GM23338 (cell line): ENCODE measurements at regions not wholly inside any gene's neighbourhood (a gene's known extent, or its start where the extent isn't known, plus 50 kb on each side); places are given as distances from the start of the nearest gene placed in this dataset.

Source experiments
- ATAC-seq: fragments of 200-7000 bp; cut with Tn5 transposase; 3 replicates; pipeline ENCODE4 v1.9.1; 2020
- DNase-seq: peaks from one replicate; pipeline ENCODE4 v3.0.0-alpha.2; 2015; ENCODE audit warnings: low spot score
- H2AFZ ChIP-seq: fragments of 200-600 bp; sonication (generic); 2 replicates; pipeline ENCODE4 v1.8.0; 2016; ENCODE audit warnings: antibody characterized with exemption, mild to moderate bottlenecking, moderate library complexity
- H3F3A ChIP-seq: fragments of 200-600 bp; sonication (generic); replicated peaks from 2 replicates; pipeline ENCODE4 v1.8.0; 2017; ENCODE audit warnings: antibody characterized with exemption, mixed run types, low read depth
- H3K27ac ChIP-seq: fragments of 200-600 bp; sonication (generic); 2 replicates; pipeline ENCODE4 v1.6.1; 2016; ENCODE audit warnings: low read depth
- H3K27me3 ChIP-seq: fragments of 200-600 bp; sonication (generic); 2 replicates; pipeline ENCODE4 v1.8.0; 2016; ENCODE audit warnings: mild to moderate bottlenecking, mixed run types, moderate library complexity; ENCODE audit not compliant: insufficient read depth
- H3K36me3 ChIP-seq: fragments of 200-600 bp; sonication (generic); 2 replicates; pipeline ENCODE4 v1.8.0; 2016; ENCODE audit warnings: mild to moderate bottlenecking; ENCODE audit not compliant: insufficient read depth
- H3K4me1 ChIP-seq: fragments of 200-600 bp; sonication (generic); 2 replicates; pipeline ENCODE4 v1.8.0; 2016; ENCODE audit warnings: mild to moderate bottlenecking, moderate library complexity; ENCODE audit not compliant: insufficient read depth
- H3K4me2 ChIP-seq: fragments of 200-600 bp; sonication (generic); 2 replicates; pipeline ENCODE4 v1.7.1; 2017; ENCODE audit warnings: mixed run types
- H3K4me3 ChIP-seq: fragments of 200-600 bp; sonication (generic); 2 replicates; pipeline ENCODE4 v1.6.1; 2016; ENCODE audit warnings: mixed run types
- H3K79me2 ChIP-seq: fragments of 200-600 bp; sonication (generic); replicated peaks from 2 replicates; pipeline ENCODE4 v1.8.0; 2017; ENCODE audit warnings: mild to moderate bottlenecking; ENCODE audit not compliant: insufficient read depth
- H3K9me2 ChIP-seq: fragments of 200-600 bp; sonication (generic); 2 replicates; pipeline ENCODE4 v1.8.0; 2017; ENCODE audit not compliant: insufficient read depth
- H4K20me1 ChIP-seq: fragments of 200-600 bp; sonication (generic); replicated peaks from 2 replicates; pipeline ENCODE4 v1.8.0; 2017; ENCODE audit warnings: mild to moderate bottlenecking; ENCODE audit not compliant: insufficient read depth
- H3K27ac Mint-ChIP-seq: 2 replicates; pipeline ENCODE4 v1.8.0; 2020; ENCODE audit warnings: inconsistent platforms, mild to moderate bottlenecking, moderate library complexity, mixed read lengths
- H3K27me3 Mint-ChIP-seq: 3 replicates; pipeline ENCODE4 v1.8.0; 2022; ENCODE audit warnings: low read depth, mild to moderate bottlenecking, moderate library complexity, mixed read lengths, inconsistent platforms; ENCODE audit not compliant: insufficient read depth, poor library complexity
- H3K36me3 Mint-ChIP-seq: 3 replicates; pipeline ENCODE4 v1.8.0; 2021; ENCODE audit warnings: low read depth, mild to moderate bottlenecking, inconsistent platforms, moderate library complexity, mixed read lengths
- H3K4me1 Mint-ChIP-seq: 3 replicates; pipeline ENCODE4 v1.8.0; 2020; ENCODE audit warnings: mild to moderate bottlenecking, inconsistent platforms, mixed read lengths
- H3K4me3 Mint-ChIP-seq: 3 replicates; pipeline ENCODE4 v1.8.0; 2021; ENCODE audit warnings: moderate library complexity, mild to moderate bottlenecking, inconsistent platforms, mixed read lengths
- H3K9me3 Mint-ChIP-seq: 3 replicates; pipeline ENCODE4 v1.8.0; 2020; ENCODE audit warnings: moderate library complexity, mild to moderate bottlenecking, inconsistent platforms, mixed read lengths
- CREB1 ChIP-seq: fragments of 250-450 bp; sonication (Bioruptor Pico); IDR thresholded peaks from 2 replicates; pipeline ENCODE4 v1.5.0; 2020; ENCODE audit warnings: low read depth, mild to moderate bottlenecking, moderate library complexity
- EZH2 ChIP-seq: fragments of 200-600 bp; sonication (generic); IDR thresholded peaks from one replicate; pipeline ENCODE4 v1.8.0; 2017; ENCODE audit warnings: antibody characterized with exemption, mild to moderate bottlenecking, low read depth; ENCODE audit not compliant: unreplicated experiment
- EZH2phosphoT487 ChIP-seq: fragments of 200-600 bp; sonication (generic); IDR thresholded peaks from one replicate; pipeline ENCODE4 v1.8.1; 2018; ENCODE audit warnings: antibody characterized with exemption; ENCODE audit not compliant: unreplicated experiment
- JUNB ChIP-seq: IDR thresholded peaks from one replicate; pipeline ENCODE4 v1.6.1; 2016; ENCODE audit warnings: antibody characterized with exemption; ENCODE audit not compliant: unreplicated experiment
- NANOG ChIP-seq: IDR thresholded peaks from 2 replicates; pipeline ENCODE4 v1.6.1; 2016; ENCODE audit warnings: antibody characterized with exemption, borderline replicate concordance
- POLR2AphosphoS5 ChIP-seq: IDR thresholded peaks from 2 replicates; pipeline ENCODE4 v1.6.1; 2016; ENCODE audit warnings: antibody characterized with exemption, low read depth
- ZNF114 ChIP-seq: fragments of 250-450 bp; sonication (Bioruptor Pico); IDR thresholded peaks from 2 replicates; pipeline ENCODE4 v1.5.0; 2020; ENCODE audit warnings: mild to moderate bottlenecking, moderate library complexity
- ZNF331 ChIP-seq: fragments of 250-450 bp; sonication (Bioruptor Pico); IDR thresholded peaks from 2 replicates; pipeline ENCODE4 v1.5.0; 2020; ENCODE audit warnings: low read depth, mild to moderate bottlenecking, moderate library complexity
- ZNF462 ChIP-seq: fragments of 250-450 bp; sonication (Bioruptor Pico); IDR thresholded peaks from 2 replicates; pipeline ENCODE4 v1.5.0; 2020; ENCODE audit warnings: mild to moderate bottlenecking, moderate library complexity
- TF ChIP-seq, protein P1 (sequence below): IDR thresholded peaks from one replicate; pipeline ENCODE4 v1.6.1; 2018; ENCODE audit warnings: antibody characterized with exemption; ENCODE audit not compliant: unreplicated experiment
- TF ChIP-seq, protein P2 (sequence below), 2 experiments: fragments of 200-600 bp in 1 of 2; sonication (generic) in 1 of 2; conservative IDR thresholded peaks; 2 replicates each; pipeline versions ENCODE4 v1.5.1 to v1.6.1; 2016 to 2017; ENCODE audit warnings: antibody characterized with exemption in 2 of 2, low read depth in 2 of 2, mild to moderate bottlenecking in 2 of 2, moderate library complexity in 1 of 2

DNA sequence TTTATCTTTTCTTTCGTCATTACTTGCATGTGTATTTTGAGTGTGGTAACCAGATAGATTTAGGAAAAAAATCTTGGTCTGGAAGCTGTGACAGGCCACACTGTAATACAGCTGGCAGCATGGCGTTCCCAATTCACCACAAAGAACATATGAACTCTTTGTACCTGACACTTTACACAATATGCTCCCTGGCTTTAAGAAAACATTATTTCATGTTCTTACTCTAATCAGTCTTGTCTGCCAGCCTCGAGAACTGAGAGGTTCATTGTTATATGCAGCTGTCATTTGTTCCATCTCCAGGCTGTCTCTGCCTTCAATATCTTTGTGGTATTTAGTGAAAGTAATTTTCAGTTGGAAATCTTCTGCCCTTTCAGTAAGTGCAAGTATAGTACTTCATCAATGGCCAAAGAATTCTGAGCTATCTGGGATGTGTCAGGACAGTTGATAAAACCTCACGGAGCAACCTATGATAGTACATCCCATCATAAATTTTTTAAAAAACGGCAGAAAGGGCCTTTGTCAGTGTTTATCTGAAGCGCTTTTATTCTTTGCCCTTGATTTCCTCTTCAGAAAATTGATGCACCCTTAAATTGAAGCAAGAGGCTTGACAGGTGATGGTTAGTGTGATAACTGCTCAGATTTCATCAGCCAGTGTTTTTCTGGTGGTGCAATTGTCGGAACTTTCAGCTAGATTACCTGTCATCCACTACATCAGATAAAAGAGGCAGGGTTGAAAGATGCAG is 146.3 kb upstream of the SP8 start:
- no peaks in the 10 kb centered on the region for H3K27me3 Mint-ChIP-seq
- H3K9me2 ChIP-seq, result no peaks in the 10 kb centered on the region
- no peaks in the 10 kb centered on the region for H3K9me3 Mint-ChIP-seq
- ATAC-seq (no peak), DNase-seq (no peak)
- no peak overlapping the region for H3K4me2 ChIP-seq
- H3K36me3 ChIP-seq, result no peaks in the 10 kb centered on the region
- H3K4me1 Mint-ChIP-seq, result no peaks in the 10 kb centered on the region
- no peak overlapping the region for H3K4me3 ChIP-seq
- no peaks in the 10 kb centered on the region for H4K20me1 ChIP-seq
- H3K36me3 Mint-ChIP-seq, result no peaks in the 10 kb centered on the region
- H3K27me3 ChIP-seq, result no peaks in the 10 kb centered on the region
- H2AFZ ChIP-seq, result no peak overlapping the region
- H3K79me2 ChIP-seq, result no peaks in the 10 kb centered on the region
- H3K4me1 ChIP-seq, result peaks cover 5% of the 10 kb centered on the region; the same call in 1 of the 2 replicates
- TF ChIP-seq CREB1 (CRISPR knock-in tag), result no peak
- TF ChIP-seq ZNF462 (CRISPR knock-in tag), result no peak
- no peak for TF ChIP-seq NANOG
- no peak for TF ChIP-seq EZH2phosphoT487
- H3K4me3 Mint-ChIP-seq, result no peak overlapping the region
- no peak overlapping the region for H3K27ac Mint-ChIP-seq
- H3F3A ChIP-seq, result no peaks in the 10 kb centered on the region
- H3K27ac ChIP-seq, result no peak overlapping the region

DNA sequence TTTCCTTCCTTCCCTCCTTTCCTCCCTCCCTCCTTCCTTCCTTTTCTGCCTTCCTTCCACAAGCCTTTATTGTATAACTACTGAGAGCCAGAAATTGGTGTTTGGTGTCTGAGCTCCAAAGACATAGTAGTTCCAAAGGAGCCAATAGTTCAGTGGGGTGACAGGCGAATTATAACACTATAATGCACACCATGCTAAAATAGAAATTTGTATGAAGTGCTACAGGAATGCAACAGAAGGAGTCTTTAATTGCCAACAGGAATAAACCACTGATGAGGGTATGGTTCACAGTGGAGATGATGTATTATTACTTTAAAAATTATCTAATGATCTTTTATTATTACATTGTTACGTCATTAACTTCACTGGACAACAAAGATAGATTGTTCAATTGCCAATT is 158.8 kb upstream of the SP8 start:
- DNase-seq (no peak), ATAC-seq (no peak)
- no peak overlapping the region for H3K27ac ChIP-seq
- H3K36me3 ChIP-seq, result no peaks in the 10 kb centered on the region
- no peak overlapping the region for H2AFZ ChIP-seq
- Mint-ChIP-seq H3K4me3 (no peak overlapping the region), H3K36me3 (peaks cover 8% of the 10 kb centered on the region; the same call in 1 of the 3 replicates), H3K27me3 (no peaks in the 10 kb centered on the region), H3K27ac (no peak overlapping the region), H3K4me1 (no peaks in the 10 kb centered on the region), H3K9me3 (peaks cover 13% of the 10 kb centered on the region)
- H3K79me2 ChIP-seq, result no peaks in the 10 kb centered on the region
- H3K4me3 ChIP-seq, result no peak overlapping the region
- H3K4me2 ChIP-seq, result no peak overlapping the region
- H3K9me2 ChIP-seq, result no peaks in the 10 kb centered on the region
- no peaks in the 10 kb centered on the region for H3K27me3 ChIP-seq
- no peaks in the 10 kb centered on the region for H4K20me1 ChIP-seq
- H3K4me1 ChIP-seq, result no peaks in the 10 kb centered on the region
- H3F3A ChIP-seq, result no peaks in the 10 kb centered on the region
- TF ChIP-seq, protein P1, sequence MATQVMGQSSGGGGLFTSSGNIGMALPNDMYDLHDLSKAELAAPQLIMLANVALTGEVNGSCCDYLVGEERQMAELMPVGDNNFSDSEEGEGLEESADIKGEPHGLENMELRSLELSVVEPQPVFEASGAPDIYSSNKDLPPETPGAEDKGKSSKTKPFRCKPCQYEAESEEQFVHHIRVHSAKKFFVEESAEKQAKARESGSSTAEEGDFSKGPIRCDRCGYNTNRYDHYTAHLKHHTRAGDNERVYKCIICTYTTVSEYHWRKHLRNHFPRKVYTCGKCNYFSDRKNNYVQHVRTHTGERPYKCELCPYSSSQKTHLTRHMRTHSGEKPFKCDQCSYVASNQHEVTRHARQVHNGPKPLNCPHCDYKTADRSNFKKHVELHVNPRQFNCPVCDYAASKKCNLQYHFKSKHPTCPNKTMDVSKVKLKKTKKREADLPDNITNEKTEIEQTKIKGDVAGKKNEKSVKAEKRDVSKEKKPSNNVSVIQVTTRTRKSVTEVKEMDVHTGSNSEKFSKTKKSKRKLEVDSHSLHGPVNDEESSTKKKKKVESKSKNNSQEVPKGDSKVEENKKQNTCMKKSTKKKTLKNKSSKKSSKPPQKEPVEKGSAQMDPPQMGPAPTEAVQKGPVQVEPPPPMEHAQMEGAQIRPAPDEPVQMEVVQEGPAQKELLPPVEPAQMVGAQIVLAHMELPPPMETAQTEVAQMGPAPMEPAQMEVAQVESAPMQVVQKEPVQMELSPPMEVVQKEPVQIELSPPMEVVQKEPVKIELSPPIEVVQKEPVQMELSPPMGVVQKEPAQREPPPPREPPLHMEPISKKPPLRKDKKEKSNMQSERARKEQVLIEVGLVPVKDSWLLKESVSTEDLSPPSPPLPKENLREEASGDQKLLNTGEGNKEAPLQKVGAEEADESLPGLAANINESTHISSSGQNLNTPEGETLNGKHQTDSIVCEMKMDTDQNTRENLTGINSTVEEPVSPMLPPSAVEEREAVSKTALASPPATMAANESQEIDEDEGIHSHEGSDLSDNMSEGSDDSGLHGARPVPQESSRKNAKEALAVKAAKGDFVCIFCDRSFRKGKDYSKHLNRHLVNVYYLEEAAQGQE, result no peak
- TF ChIP-seq, protein P2, sequence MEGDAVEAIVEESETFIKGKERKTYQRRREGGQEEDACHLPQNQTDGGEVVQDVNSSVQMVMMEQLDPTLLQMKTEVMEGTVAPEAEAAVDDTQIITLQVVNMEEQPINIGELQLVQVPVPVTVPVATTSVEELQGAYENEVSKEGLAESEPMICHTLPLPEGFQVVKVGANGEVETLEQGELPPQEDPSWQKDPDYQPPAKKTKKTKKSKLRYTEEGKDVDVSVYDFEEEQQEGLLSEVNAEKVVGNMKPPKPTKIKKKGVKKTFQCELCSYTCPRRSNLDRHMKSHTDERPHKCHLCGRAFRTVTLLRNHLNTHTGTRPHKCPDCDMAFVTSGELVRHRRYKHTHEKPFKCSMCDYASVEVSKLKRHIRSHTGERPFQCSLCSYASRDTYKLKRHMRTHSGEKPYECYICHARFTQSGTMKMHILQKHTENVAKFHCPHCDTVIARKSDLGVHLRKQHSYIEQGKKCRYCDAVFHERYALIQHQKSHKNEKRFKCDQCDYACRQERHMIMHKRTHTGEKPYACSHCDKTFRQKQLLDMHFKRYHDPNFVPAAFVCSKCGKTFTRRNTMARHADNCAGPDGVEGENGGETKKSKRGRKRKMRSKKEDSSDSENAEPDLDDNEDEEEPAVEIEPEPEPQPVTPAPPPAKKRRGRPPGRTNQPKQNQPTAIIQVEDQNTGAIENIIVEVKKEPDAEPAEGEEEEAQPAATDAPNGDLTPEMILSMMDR (conservative IDR thresholded peaks at IDR 0.05; ENCODE audit: low read depth in 2 of 2), result no peak
- TF ChIP-seq NANOG (no peak), JUNB (no peak), ZNF114 (CRISPR knock-in tag) (no peak), ZNF331 (CRISPR knock-in tag) (no peak), EZH2 (no peak), POLR2AphosphoS5 (no peak)
